ENCODE measurements at regions not wholly inside any gene's neighbourhood (a gene's known extent, or its start where the extent isn't known, plus 50 kb on each side); places are given as distances from the start of the nearest gene placed in this dataset.
A peak's percentile ranks its signal among the peaks of the same experiment; 100 is the strongest.

DNA sequence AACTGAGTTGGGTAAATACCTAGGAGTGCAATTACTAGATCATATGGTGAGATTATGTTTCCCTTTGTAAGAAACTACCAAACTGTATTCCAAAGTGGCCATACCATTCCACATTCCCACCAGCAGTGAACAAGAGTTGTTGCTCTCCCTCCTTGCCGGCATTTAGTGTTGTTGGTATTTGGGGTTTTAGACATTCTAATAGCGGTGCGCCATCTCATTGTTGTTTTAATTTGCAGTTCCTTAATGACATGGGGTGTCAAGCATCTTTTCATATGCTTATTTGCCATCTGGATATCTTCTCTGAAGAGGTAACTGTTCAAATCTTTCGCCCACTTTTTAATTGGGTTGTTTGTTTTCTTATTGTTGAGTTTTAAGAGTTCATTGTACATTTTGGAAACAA is 164.2 kb upstream of the LHX1 start:
- TF ChIP-seq, protein P1, sequence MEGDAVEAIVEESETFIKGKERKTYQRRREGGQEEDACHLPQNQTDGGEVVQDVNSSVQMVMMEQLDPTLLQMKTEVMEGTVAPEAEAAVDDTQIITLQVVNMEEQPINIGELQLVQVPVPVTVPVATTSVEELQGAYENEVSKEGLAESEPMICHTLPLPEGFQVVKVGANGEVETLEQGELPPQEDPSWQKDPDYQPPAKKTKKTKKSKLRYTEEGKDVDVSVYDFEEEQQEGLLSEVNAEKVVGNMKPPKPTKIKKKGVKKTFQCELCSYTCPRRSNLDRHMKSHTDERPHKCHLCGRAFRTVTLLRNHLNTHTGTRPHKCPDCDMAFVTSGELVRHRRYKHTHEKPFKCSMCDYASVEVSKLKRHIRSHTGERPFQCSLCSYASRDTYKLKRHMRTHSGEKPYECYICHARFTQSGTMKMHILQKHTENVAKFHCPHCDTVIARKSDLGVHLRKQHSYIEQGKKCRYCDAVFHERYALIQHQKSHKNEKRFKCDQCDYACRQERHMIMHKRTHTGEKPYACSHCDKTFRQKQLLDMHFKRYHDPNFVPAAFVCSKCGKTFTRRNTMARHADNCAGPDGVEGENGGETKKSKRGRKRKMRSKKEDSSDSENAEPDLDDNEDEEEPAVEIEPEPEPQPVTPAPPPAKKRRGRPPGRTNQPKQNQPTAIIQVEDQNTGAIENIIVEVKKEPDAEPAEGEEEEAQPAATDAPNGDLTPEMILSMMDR (conservative IDR thresholded peaks at IDR 0.05; ENCODE audit: low read depth in 2 of 2), result 0 out of 4 replicates have a peak, but pooled peaks of 1 of the 2 experiments have one; percentile 2
- TF ChIP-seq EZH2phosphoT487 (IDR thresholded peaks at IDR 0.05; ENCODE audit: unreplicated experiment) (no peak), EZH2 (IDR thresholded peaks at IDR 0.05; ENCODE audit: low read depth, unreplicated experiment) (no peak)

Data from GM23338 (cell line).